ENCODE measurements at regions not wholly inside any gene's neighbourhood (a gene's known extent, or its start where the extent isn't known, plus 50 kb on each side); places are given as distances from the start of the nearest gene placed in this dataset.
"Not testable (repeated sequence)": the region's sequence is repeated elsewhere in the genome, so short reads cannot be mapped to it uniquely, and the experiment has no call there.

GRCh38 chr16:31581065-31581464 is 53.4 kb downstream of the AHSP start:
- H3K4me1 ChIP-seq; DNase-seq; intact Hi-C loops (cut with DNase I); H3K4me3 ChIP-seq; ATAC-seq; H3K27ac ChIP-seq; H3K9me3 ChIP-seq; H3K27me3 ChIP-seq; H3K36me3 ChIP-seq: not testable (repeated sequence)
- 46% methylated on average over 2 of the region's 2 CpGs for WGBS (ENCODE audit: insufficient coverage, low coverage, low lambda C conversion rate, missing lambda C conversion rate)

- ATAC-seq; H3K36me3 ChIP-seq; H3K27ac ChIP-seq; H3K4me3 ChIP-seq; intact Hi-C loops (cut with DNase I); H3K27me3 ChIP-seq; DNase-seq; H3K4me1 ChIP-seq: not testable (repeated sequence)
- whole genome bisulfite sequencing (ENCODE audit: insufficient coverage, low coverage, low lambda C conversion rate, missing lambda C conversion rate): 73% methylated on average over 9 of the region's 9 CpGs
- H3K9me3 ChIP-seq: peaks cover 0 to 39% (median 8%) of the 10 kb centered on the region in 4 donors
Observed at GRCh38 chr16:31601737-31602384, 74.2 kb downstream of the AHSP start.

- no peak for TF ChIP-seq POLR2A (IDR thresholded peaks at IDR 0.05)
- TF ChIP-seq CTCF (IDR thresholded peaks at IDR 0.05): no peak
- H3K27ac ChIP-seq: no peak overlapping the region
- no peak overlapping the region for H3K4me3 ChIP-seq
- no peaks in the 10 kb centered on the region for H3K36me3 ChIP-seq
- no peak for DNase-seq
- no peaks in the 10 kb centered on the region for H3K27me3 ChIP-seq
- H3K9me3 ChIP-seq: no peaks in the 10 kb centered on the region
- H3K4me1 ChIP-seq: no peaks in the 10 kb centered on the region
- intact Hi-C loops (cut with DNase I): no loop called here
- ATAC-seq: no peak
Observed at GRCh38 chr16:31618130-31618529, 90.4 kb downstream of the AHSP start.

- Histone ChIP-seq H3K4me3 (no peak overlapping the region), H3K27me3 (no peaks in the 10 kb centered on the region), H3K27ac (no peak overlapping the region), H3K4me1 (no peaks in the 10 kb centered on the region), H3K36me3 (no peaks in the 10 kb centered on the region), H3K9me3 (no peaks in the 10 kb centered on the region)
- no peak for TF ChIP-seq POLR2A (IDR thresholded peaks at IDR 0.05)
- no peak for TF ChIP-seq CTCF (IDR thresholded peaks at IDR 0.05)
- 66% methylated on average over 7 of the region's 7 CpGs for WGBS (ENCODE audit: insufficient coverage, low coverage, low lambda C conversion rate, missing lambda C conversion rate)
- DNase-seq (no peak), ATAC-seq (no peak)
- intact Hi-C loops (cut with DNase I): no loop called here
Observed at GRCh38 chr16:31636433-31636832, 108.7 kb downstream of the AHSP start.

- Histone ChIP-seq H3K27ac (no peak overlapping the region), H3K4me3 (no peak overlapping the region), H3K4me1 (no peaks in the 10 kb centered on the region), H3K9me3 (no peaks in the 10 kb centered on the region), H3K36me3 (no peaks in the 10 kb centered on the region), H3K27me3 (no peaks in the 10 kb centered on the region)
- intact Hi-C loops (cut with DNase I): no loop called here
- TF ChIP-seq POLR2A (IDR thresholded peaks at IDR 0.05) (no peak), CTCF (IDR thresholded peaks at IDR 0.05) (no peak)
- WGBS (ENCODE audit: insufficient coverage, low coverage, low lambda C conversion rate, missing lambda C conversion rate): 52% methylated on average over 4 of the region's 4 CpGs
- ATAC-seq (no peak), DNase-seq (no peak)
Observed at GRCh38 chr16:31641279-31641678, 113.6 kb downstream of the AHSP start.

- H3K36me3 ChIP-seq; intact Hi-C loops (cut with DNase I); ATAC-seq; H3K4me3 ChIP-seq; DNase-seq; H3K4me1 ChIP-seq; H3K9me3 ChIP-seq; H3K27me3 ChIP-seq; H3K27ac ChIP-seq: not testable (repeated sequence)
- WGBS (ENCODE audit: insufficient coverage, low coverage, low lambda C conversion rate, missing lambda C conversion rate): 64% methylated on average over 3 of the region's 4 CpGs
Observed at GRCh38 chr16:31655674-31656073, 128.0 kb downstream of the AHSP start.

All from right lobe of liver (tissue), 6 donors.